Glutamatergic neuron (in vitro differentiated cells): ENCODE measurements at regions not wholly inside any gene's neighbourhood (a gene's known extent, or its start where the extent isn't known, plus 50 kb on each side); places are given as distances from the start of the nearest gene placed in this dataset.

Experiments used
- DNase-seq: peaks from one replicate; pipeline ENCODE4 v3.0.0; 2022
- H3K27ac Mint-ChIP-seq: one replicate; pipeline ENCODE4 v1.8.0; 2020; ENCODE audit warnings: mild to moderate bottlenecking, mixed read lengths, inconsistent platforms; ENCODE audit not compliant: unreplicated experiment
- H3K27me3 Mint-ChIP-seq: one replicate; pipeline ENCODE4 v1.8.0; 2020; ENCODE audit warnings: mild to moderate bottlenecking, moderate library complexity, mixed read lengths, inconsistent platforms; ENCODE audit not compliant: unreplicated experiment
- H3K36me3 Mint-ChIP-seq: one replicate; pipeline ENCODE4 v1.8.0; 2020; ENCODE audit warnings: mild to moderate bottlenecking, mixed read lengths, inconsistent platforms; ENCODE audit not compliant: unreplicated experiment
- H3K4me1 Mint-ChIP-seq: one replicate; pipeline ENCODE4 v1.8.0; 2020; ENCODE audit warnings: mild to moderate bottlenecking, low read depth, mixed read lengths, inconsistent platforms; ENCODE audit not compliant: unreplicated experiment
- H3K4me3 Mint-ChIP-seq: one replicate; pipeline ENCODE4 v1.8.0; 2020; ENCODE audit warnings: mild to moderate bottlenecking, mixed read lengths, inconsistent platforms; ENCODE audit not compliant: unreplicated experiment
- H3K9me3 Mint-ChIP-seq: one replicate; pipeline ENCODE4 v1.8.0; 2020; ENCODE audit warnings: mild to moderate bottlenecking, moderate library complexity, mixed read lengths, inconsistent platforms; ENCODE audit not compliant: unreplicated experiment
- TF ChIP-seq, protein P1 (sequence below): fragments of 200-600 bp; sonication (generic); IDR thresholded peaks from one replicate; pipeline ENCODE4 v1.5.0; 2021; ENCODE audit not compliant: partially characterized antibody, unreplicated experiment

DNA sequence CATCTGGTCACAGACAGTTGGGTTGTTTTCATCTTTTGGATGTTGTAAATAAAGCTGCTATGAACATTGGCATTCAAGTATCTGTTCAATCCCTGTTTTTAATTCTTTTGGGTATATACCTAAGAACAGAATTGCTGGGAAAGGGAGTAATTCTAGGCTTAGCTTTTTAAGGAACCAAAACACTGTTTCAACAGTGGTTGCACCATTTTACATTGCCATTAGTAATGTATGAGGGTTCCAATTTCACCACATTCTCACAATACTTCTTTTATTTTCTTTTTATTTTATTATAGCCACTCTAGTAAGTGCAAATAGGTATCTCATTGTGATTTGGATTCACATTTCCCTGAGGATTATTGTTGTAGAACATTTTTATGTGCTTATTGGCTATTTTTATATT lies 108.9 kb upstream of the GLS start:
- TF ChIP-seq, protein P1, sequence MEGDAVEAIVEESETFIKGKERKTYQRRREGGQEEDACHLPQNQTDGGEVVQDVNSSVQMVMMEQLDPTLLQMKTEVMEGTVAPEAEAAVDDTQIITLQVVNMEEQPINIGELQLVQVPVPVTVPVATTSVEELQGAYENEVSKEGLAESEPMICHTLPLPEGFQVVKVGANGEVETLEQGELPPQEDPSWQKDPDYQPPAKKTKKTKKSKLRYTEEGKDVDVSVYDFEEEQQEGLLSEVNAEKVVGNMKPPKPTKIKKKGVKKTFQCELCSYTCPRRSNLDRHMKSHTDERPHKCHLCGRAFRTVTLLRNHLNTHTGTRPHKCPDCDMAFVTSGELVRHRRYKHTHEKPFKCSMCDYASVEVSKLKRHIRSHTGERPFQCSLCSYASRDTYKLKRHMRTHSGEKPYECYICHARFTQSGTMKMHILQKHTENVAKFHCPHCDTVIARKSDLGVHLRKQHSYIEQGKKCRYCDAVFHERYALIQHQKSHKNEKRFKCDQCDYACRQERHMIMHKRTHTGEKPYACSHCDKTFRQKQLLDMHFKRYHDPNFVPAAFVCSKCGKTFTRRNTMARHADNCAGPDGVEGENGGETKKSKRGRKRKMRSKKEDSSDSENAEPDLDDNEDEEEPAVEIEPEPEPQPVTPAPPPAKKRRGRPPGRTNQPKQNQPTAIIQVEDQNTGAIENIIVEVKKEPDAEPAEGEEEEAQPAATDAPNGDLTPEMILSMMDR, result no peak
- H3K4me1 Mint-ChIP-seq, result no peaks in the 10 kb centered on the region
- H3K27me3 Mint-ChIP-seq, result no peaks in the 10 kb centered on the region
- no peak overlapping the region for H3K27ac Mint-ChIP-seq
- no peak overlapping the region for H3K4me3 Mint-ChIP-seq
- peaks cover 4% of the 10 kb centered on the region for H3K9me3 Mint-ChIP-seq
- peaks cover 4% of the 10 kb centered on the region for H3K36me3 Mint-ChIP-seq
- no peak for DNase-seq

DNA sequence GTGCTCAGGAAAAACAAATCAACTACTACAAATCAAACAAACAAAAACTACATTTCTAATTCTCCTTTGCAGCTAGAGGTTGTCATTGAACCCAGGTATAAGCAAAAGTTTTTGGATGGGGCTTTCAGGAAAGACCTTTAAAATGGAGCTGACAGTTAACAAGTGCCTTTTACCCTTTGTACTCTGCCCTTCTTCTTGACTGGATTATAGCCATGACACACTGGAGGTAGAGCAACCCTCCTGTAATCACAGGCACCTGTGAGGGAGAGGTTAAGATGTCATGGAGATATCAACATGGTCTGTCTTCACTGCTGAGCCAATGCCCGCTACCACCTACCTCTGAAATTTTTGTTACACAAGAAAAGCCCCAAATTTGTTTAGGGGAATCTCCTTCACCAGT lies 100.0 kb upstream of the GLS start:
- Mint-ChIP-seq H3K27me3 (no peaks in the 10 kb centered on the region), H3K36me3 (peaks cover 9% of the 10 kb centered on the region), H3K4me1 (no peaks in the 10 kb centered on the region), H3K4me3 (no peak overlapping the region), H3K27ac (no peak overlapping the region), H3K9me3 (peaks cover 7% of the 10 kb centered on the region)
- no peak for DNase-seq
- TF ChIP-seq, protein P1, result no peak

DNA sequence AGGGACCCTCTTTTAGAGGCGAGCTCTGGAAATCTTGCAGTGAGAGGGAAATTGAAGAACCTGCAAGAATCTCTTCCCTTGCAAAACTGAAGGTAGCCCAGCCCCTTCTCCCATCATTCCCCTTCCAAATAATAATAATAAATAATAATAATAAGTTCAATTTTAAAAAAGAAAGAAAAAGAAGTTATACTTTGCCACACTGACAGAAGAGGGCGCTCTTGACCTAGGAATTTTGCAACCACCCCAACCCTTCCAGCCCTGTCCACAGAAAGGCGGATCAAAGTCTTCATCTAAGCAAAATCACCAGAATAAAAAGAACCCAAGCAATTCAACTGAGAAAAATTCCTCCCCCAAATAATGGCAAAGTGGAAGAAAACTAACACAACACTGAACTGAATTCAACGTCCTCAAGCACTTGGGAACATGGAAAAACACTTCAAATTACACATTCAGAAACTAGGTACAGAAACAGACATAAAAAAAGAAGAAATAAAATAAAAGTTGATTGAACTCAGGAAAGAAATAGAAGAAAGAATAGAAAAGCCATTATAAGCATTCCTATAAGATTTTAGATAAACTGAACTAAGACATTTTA lies 98.9 kb upstream of the GLS start:
- no peaks in the 10 kb centered on the region for H3K27me3 Mint-ChIP-seq
- peaks cover 4% of the 10 kb centered on the region for H3K36me3 Mint-ChIP-seq
- H3K27ac Mint-ChIP-seq, result no peak overlapping the region
- no peak overlapping the region for H3K4me3 Mint-ChIP-seq
- peaks cover 4% of the 10 kb centered on the region for H3K9me3 Mint-ChIP-seq
- peak; percentile 32 for DNase-seq
- TF ChIP-seq, protein P1, result peak; percentile 73
- H3K4me1 Mint-ChIP-seq, result peaks cover 7% of the 10 kb centered on the region

DNA sequence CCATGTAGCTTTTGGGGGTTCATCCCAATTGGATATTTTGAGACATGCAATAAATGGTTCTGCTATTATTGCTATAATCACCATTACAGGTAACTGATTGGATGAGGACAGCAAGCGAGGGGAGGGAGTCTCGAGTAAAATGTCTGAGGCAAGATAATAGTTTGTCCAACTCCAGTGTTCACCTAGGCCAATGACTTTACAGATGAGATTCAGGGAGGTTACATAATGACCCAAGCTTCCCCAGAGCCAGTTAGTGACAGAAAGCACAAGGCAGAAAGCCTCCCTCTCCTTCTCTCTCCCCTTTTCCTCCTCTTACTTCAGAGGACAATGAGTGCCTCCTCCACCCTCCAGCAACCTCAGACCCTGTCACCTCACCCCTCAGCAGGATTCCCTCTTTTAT lies 98.4 kb upstream of the GLS start:
- no peaks in the 10 kb centered on the region for H3K27me3 Mint-ChIP-seq
- H3K9me3 Mint-ChIP-seq, result peaks cover 4% of the 10 kb centered on the region
- H3K4me3 Mint-ChIP-seq, result no peak overlapping the region
- DNase-seq, result no peak
- H3K36me3 Mint-ChIP-seq, result peaks cover 4% of the 10 kb centered on the region
- H3K27ac Mint-ChIP-seq, result no peak overlapping the region
- H3K4me1 Mint-ChIP-seq, result peaks cover 7% of the 10 kb centered on the region
- TF ChIP-seq, protein P1, result no peak

DNA sequence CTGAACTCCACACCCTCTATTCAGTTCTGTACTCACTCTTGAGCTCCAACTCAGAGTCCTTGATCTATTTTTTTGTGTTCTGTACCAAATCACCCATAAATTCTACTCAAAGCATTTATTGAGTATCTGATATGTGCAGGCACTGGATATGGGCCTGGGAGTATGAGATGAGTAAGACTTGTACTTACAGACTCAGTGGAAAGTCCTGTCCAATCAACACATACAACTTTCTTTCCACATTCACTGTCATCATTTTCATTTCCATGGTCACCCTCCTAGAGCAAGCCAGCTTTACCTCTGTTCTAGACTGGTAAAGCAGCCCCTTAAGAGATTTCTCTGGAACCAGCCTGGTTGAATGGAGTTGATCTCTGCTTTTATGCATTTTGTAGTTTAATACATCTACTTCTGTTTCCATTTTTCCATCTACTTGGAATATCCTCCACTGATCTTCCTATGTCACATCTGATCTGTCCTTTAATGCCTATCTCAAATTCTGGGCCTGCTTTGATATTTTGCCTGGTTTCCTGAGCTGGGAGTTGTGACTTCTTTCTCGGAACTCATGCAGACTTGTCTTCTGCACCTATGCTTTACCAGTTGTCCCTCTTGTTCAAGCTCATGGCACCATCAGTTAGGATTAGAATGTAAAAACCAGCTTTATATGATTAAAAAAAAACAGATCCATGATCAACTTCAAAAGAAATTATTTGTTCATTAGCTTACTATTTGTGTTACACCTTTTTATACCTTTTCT lies 96.9 kb upstream of the GLS start:
- no peak for DNase-seq
- Mint-ChIP-seq H3K4me3 (no peak overlapping the region), H3K27me3 (no peaks in the 10 kb centered on the region), H3K36me3 (peaks cover 4% of the 10 kb centered on the region), H3K27ac (no peak overlapping the region), H3K4me1 (peaks cover 7% of the 10 kb centered on the region), H3K9me3 (peaks cover 4% of the 10 kb centered on the region)
- TF ChIP-seq, protein P1, result no peak
